ENCODE measurements at regions not wholly inside any gene's neighbourhood (a gene's known extent, or its start where the extent isn't known, plus 50 kb on each side); places are given as distances from the start of the nearest gene placed in this dataset.
"Not testable (repeated sequence)": the region's sequence is repeated elsewhere in the genome, so short reads cannot be mapped to it uniquely, and the experiment has no call there.

- no peak for DNase-seq (ENCODE audit: low read depth)
Measured at GRCh38 chr16:59658572-59658971, 924.5 kb upstream of the GOT2 start.

GRCh38 chr16:59655031-59655430 lies 920.9 kb upstream of the GOT2 start:
- no peak for DNase-seq (ENCODE audit: low read depth)

GRCh38 chr16:59654455-59654854 lies 920.3 kb upstream of the GOT2 start:
- DNase-seq (ENCODE audit: low read depth) = no peak

GRCh38 chr16:59651662-59652061 lies 917.5 kb upstream of the GOT2 start:
- DNase-seq (ENCODE audit: low read depth) = no peak

GRCh38 chr16:59645194-59645593 lies 911.1 kb upstream of the GOT2 start:
- DNase-seq (ENCODE audit: low read depth) = no peak

- peak; percentile 11 for DNase-seq (ENCODE audit: low read depth)
Measured at GRCh38 chr16:59635674-59636073, 901.6 kb upstream of the GOT2 start.

- no peak for DNase-seq (ENCODE audit: low read depth)
Measured at GRCh38 chr16:59634951-59635350, 900.8 kb upstream of the GOT2 start.

- DNase-seq (ENCODE audit: low read depth) = peak; percentile 74
Measured at GRCh38 chr16:59634004-59634579, 900.0 kb upstream of the GOT2 start.

- DNase-seq (ENCODE audit: low read depth) = peak; percentile 93
Measured at GRCh38 chr16:59632276-59632855, 898.2 kb upstream of the GOT2 start.

- DNase-seq (ENCODE audit: low read depth) = not testable (repeated sequence)
Measured at GRCh38 chr16:59624381-59624780, 890.3 kb upstream of the GOT2 start.

- no peak for DNase-seq (ENCODE audit: low read depth)
Measured at GRCh38 chr16:59614466-59615240, 880.5 kb upstream of the GOT2 start.

- DNase-seq (ENCODE audit: low read depth) = not testable (repeated sequence)
Measured at GRCh38 chr16:59612910-59613620, 878.9 kb upstream of the GOT2 start.

GRCh38 chr16:59612094-59612493 lies 878.0 kb upstream of the GOT2 start:
- no peak for DNase-seq (ENCODE audit: low read depth)

- peak; percentile 9 for DNase-seq (ENCODE audit: low read depth)
Measured at GRCh38 chr16:59611556-59611955, 877.4 kb upstream of the GOT2 start.

- DNase-seq (ENCODE audit: low read depth) = no peak
Measured at GRCh38 chr16:59605706-59606105, 871.6 kb upstream of the GOT2 start.

- peak; percentile 27 for DNase-seq (ENCODE audit: low read depth)
Measured at GRCh38 chr16:59604354-59604753, 870.2 kb upstream of the GOT2 start.

GRCh38 chr16:59601452-59601851 lies 867.3 kb upstream of the GOT2 start:
- DNase-seq (ENCODE audit: low read depth) = no peak

- DNase-seq (ENCODE audit: low read depth) = peak; percentile 18
Measured at GRCh38 chr16:59597269-59597668, 863.2 kb upstream of the GOT2 start.

GRCh38 chr16:59596693-59597092 lies 862.6 kb upstream of the GOT2 start:
- DNase-seq (ENCODE audit: low read depth) = no peak

GRCh38 chr16:59593194-59593661 lies 859.1 kb upstream of the GOT2 start:
- peak; percentile 60 for DNase-seq (ENCODE audit: low read depth)

- DNase-seq (ENCODE audit: low read depth) = peak; percentile 12
Measured at GRCh38 chr16:59591480-59591879, 857.4 kb upstream of the GOT2 start.

GRCh38 chr16:59590845-59591244 lies 856.7 kb upstream of the GOT2 start:
- DNase-seq (ENCODE audit: low read depth) = no peak

All from HT1080 (cell line).